ENCODE measurements at regions not wholly inside any gene's neighbourhood (a gene's known extent, or its start where the extent isn't known, plus 50 kb on each side); places are given as distances from the start of the nearest gene placed in this dataset.

- no peak for TF ChIP-seq POLR2A (IDR thresholded peaks at IDR 0.05)
- TF ChIP-seq, protein P1, sequence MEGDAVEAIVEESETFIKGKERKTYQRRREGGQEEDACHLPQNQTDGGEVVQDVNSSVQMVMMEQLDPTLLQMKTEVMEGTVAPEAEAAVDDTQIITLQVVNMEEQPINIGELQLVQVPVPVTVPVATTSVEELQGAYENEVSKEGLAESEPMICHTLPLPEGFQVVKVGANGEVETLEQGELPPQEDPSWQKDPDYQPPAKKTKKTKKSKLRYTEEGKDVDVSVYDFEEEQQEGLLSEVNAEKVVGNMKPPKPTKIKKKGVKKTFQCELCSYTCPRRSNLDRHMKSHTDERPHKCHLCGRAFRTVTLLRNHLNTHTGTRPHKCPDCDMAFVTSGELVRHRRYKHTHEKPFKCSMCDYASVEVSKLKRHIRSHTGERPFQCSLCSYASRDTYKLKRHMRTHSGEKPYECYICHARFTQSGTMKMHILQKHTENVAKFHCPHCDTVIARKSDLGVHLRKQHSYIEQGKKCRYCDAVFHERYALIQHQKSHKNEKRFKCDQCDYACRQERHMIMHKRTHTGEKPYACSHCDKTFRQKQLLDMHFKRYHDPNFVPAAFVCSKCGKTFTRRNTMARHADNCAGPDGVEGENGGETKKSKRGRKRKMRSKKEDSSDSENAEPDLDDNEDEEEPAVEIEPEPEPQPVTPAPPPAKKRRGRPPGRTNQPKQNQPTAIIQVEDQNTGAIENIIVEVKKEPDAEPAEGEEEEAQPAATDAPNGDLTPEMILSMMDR (IDR thresholded peaks at IDR 0.05 in 8 of 11, conservative IDR thresholded peaks at IDR 0.05 in 3 of 11), result no peak
Observed at GRCh38 chr10:1872151-1872726, 134.9 kb upstream of the ADARB2 start.

All from spleen (tissue), 7 donors.